Testis (tissue), 2 donors: ENCODE measurements at regions not wholly inside any gene's neighbourhood (a gene's known extent, or its start where the extent isn't known, plus 50 kb on each side); places are given as distances from the start of the nearest gene placed in this dataset.

Experiments
- POLR2A ChIP-seq: fragments of 450-650 bp; IDR thresholded peaks from one replicate; pipeline ENCODE4 v1.6.1; 2017; ENCODE audit warnings: antibody characterized with exemption, mild to moderate bottlenecking, moderate library complexity
- TF ChIP-seq, protein P1 (sequence below), 3 experiments: fragments of 450-650 bp in 2 of 3; fragments of 200-600 bp in 1 of 3; sonication (generic) in 1 of 3; IDR thresholded peaks; one replicate each; pipeline ENCODE4 v1.5.1; 2016 to 2019; ENCODE audit warnings: antibody characterized with exemption in 3 of 3, mild to moderate bottlenecking in 2 of 3, moderate library complexity in 1 of 3

DNA sequence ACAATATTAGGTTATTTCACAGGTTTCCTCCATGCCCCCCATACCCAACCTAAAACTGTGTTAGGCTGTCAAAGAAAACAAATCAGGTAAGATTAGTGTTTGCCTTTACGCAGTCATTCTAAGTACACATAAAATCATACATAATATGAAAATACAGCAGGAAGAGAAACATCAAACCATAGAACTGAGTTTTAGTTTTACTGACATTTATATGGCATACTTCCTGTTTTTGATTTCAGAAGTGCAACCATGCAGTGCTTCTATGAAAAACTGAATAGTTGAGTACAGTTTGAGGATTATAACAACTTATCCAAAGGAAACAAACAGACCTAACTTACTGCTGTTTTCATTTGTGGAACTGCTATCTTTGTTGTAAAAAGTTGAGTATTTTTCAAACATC is 91.3 kb downstream of the KCNRG start:
- TF ChIP-seq, protein P1, sequence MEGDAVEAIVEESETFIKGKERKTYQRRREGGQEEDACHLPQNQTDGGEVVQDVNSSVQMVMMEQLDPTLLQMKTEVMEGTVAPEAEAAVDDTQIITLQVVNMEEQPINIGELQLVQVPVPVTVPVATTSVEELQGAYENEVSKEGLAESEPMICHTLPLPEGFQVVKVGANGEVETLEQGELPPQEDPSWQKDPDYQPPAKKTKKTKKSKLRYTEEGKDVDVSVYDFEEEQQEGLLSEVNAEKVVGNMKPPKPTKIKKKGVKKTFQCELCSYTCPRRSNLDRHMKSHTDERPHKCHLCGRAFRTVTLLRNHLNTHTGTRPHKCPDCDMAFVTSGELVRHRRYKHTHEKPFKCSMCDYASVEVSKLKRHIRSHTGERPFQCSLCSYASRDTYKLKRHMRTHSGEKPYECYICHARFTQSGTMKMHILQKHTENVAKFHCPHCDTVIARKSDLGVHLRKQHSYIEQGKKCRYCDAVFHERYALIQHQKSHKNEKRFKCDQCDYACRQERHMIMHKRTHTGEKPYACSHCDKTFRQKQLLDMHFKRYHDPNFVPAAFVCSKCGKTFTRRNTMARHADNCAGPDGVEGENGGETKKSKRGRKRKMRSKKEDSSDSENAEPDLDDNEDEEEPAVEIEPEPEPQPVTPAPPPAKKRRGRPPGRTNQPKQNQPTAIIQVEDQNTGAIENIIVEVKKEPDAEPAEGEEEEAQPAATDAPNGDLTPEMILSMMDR (IDR thresholded peaks at IDR 0.05): no peak
- TF ChIP-seq POLR2A: no peak
